GM12874 (cell line): ENCODE measurements at regions not wholly inside any gene's neighbourhood (a gene's known extent, or its start where the extent isn't known, plus 50 kb on each side); places are given as distances from the start of the nearest gene placed in this dataset.

Source experiments
- TF ChIP-seq, protein P1 (sequence below): IDR thresholded peaks from 2 replicates; pipeline ENCODE4 v1.5.1; 2011; ENCODE audit warnings: low read depth, mild to moderate bottlenecking, control low read depth, low read length, moderate library complexity; ENCODE audit not compliant: insufficient read depth

DNA sequence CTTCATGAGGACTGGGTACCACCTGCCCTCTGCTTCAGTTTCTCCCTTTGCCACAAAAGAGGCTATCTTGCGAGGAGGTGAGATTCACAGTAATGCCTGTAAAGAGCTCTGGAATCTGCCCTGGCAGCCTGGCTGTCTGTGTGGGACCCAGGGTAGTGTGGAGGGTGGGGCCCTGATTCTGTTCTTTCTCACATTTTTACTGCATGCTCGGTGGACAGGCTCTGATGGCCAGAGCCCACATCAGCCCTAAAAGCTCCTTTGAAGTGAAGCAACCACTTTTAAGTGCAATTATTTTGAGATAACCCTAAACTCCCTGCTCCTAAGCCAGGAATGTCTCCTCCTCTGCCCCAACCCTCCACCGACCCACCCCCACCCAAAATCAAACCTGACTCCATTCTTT is 92.1 kb upstream of the PODXL start:
- TF ChIP-seq, protein P1, sequence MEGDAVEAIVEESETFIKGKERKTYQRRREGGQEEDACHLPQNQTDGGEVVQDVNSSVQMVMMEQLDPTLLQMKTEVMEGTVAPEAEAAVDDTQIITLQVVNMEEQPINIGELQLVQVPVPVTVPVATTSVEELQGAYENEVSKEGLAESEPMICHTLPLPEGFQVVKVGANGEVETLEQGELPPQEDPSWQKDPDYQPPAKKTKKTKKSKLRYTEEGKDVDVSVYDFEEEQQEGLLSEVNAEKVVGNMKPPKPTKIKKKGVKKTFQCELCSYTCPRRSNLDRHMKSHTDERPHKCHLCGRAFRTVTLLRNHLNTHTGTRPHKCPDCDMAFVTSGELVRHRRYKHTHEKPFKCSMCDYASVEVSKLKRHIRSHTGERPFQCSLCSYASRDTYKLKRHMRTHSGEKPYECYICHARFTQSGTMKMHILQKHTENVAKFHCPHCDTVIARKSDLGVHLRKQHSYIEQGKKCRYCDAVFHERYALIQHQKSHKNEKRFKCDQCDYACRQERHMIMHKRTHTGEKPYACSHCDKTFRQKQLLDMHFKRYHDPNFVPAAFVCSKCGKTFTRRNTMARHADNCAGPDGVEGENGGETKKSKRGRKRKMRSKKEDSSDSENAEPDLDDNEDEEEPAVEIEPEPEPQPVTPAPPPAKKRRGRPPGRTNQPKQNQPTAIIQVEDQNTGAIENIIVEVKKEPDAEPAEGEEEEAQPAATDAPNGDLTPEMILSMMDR, result no peak

DNA sequence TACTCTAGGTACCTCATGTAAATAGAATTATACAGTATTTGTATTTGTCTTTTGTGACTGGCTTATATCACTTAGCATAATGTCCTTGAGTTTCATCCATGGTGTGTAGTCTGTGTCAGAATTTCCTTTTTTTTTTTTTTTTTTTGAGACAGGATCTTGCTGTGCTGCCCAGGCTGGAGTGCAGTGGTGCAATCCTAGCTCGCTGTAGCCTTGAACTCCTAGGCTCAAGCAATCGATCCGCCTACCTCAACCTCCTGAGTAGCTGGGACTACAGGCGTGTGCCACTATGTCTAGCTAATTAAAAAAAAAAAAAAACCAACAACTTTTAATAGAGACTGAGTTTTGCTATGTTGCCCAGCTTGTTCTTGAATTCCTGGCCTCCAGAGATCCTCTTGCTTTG is 89.8 kb upstream of the PODXL start:
- TF ChIP-seq, protein P1, result no peak

DNA sequence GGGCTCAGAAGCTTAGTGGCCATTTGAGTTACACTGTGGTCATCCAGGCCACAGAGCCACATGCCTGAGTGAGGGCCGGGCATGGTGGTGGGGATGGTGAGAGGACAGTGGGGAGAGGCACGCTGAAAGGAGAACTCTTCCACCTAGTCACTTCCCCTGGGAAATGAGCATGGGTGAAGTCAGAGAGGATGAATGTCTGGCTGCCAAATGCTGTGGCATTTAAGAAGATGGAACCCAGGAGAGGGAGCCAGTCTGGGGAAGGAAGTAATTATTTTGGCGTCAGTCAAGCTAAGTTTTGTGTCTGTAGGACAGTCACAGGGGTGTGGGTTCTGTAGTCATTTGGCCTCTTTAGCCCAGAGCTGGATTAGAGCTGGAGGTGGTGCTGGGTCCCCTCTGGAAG is 86.0 kb upstream of the PODXL start:
- TF ChIP-seq, protein P1, result no peak

DNA sequence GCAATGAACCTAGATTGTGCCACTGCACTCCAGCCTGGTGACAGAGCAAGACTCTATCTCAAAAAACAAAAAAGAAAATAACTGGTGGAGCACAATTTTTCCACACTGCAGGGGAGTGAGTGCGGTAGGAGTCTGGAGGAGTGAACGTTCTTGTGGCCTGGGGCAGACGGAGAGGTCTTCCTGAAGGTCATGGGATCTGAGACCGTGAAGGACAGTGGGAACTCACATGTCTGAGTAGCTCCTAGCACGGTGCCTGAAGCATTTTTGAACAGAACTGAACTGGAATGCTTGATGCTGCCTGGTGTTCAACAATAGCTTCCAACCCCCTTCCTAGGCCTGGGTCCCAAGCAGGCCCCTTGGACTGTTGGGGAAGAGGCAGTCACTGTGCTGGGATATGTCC is 84.3 kb upstream of the PODXL start:
- TF ChIP-seq, protein P1, result no peak

DNA sequence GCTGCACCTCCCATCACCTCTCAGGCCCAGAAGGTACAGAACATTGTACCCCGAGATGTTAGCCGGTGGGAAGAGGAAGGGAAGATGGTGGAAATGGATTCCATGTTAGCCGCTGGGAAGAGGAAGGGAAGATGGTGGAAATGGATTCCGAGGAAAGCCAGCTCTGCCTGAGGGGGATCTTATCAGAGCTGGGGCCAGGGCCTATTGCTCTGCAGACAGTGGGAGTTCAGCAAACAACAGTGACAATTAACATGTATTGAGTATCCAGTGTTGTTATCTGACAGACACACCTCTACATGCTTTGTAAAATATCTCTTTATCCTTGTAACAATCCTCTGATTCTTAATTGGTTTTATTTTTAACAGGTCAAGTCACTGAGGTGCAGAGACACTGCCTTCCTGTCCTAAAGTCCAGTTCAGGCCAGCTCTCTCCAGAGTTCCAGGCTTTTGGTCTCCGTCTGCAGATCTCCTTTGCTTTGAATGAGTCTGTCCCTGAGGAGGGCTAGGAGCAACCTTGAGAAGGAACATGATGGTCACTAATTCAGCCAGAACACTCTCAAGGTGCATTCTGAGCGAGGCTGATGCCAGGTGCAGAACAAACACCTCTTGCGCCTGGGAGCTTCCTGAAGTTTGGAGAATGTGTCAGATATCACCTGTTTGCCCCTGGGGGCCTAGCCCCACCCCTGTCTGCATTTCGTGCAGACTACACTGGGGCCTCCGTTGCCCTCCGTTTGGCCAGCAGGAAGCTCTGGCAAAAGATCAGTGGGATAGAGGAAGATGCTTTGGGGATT is 82.4 kb upstream of the PODXL start:
- TF ChIP-seq, protein P1, result no peak

DNA sequence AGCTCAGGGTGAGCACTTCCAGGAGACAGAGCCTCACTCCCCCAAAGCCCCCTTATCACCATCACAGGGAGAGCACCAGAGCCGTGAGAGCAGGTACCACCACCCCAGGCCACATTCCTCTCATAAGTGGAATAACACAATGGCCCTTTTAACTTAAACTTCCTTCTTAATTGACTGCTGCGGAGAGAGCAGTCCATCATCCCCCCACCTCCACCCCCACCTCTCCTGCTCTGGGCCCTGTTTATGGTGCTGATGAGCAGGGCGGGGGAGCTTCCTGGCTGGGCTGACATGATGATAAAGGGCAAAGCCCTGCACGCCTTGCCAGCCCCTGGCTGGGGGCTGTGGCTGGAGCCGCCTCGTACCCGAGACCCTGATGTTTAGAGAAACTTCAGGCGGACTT is 81.4 kb upstream of the PODXL start:
- TF ChIP-seq, protein P1, result no peak

DNA sequence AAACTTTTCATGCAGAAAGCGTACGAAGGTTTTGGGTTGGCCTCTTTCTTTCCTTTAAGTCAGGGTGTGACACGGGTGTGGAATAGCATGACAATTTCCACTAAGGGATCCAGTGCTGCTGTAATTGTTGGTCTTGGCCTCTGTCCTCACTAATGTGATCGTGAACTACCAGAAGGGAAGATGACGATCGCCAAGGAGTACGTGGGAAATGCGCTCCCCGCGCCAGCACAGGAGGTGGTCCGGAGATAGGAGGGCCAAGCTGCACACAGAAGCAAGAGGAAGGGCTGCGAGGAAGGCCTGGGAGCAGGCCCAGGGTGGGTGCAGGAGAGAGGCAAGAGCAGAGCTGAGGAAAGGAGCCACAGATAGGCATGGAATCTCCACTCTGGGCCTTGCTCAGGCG is 79.7 kb upstream of the PODXL start:
- TF ChIP-seq, protein P1, result no peak
